ENCODE measurements at regions not wholly inside any gene's neighbourhood (a gene's known extent, or its start where the extent isn't known, plus 50 kb on each side); places are given as distances from the start of the nearest gene placed in this dataset.

GRCh38 chr12:91606662-91607377 lies 424.2 kb upstream of the DCN start:
- no peak for DNase-seq

- no peak for DNase-seq
Observed at GRCh38 chr12:91604897-91605296, 422.3 kb upstream of the DCN start.

- DNase-seq, result no peak
Observed at GRCh38 chr12:91603060-91603459, 420.4 kb upstream of the DCN start.

- DNase-seq, result no peak
Observed at GRCh38 chr12:91601054-91601453, 418.4 kb upstream of the DCN start.

- no peak for DNase-seq
Observed at GRCh38 chr12:91594715-91595114, 412.1 kb upstream of the DCN start.

GRCh38 chr12:91591639-91591987 lies 409.0 kb upstream of the DCN start:
- no peak for DNase-seq

- no peak for DNase-seq
Observed at GRCh38 chr12:91590966-91591638, 408.5 kb upstream of the DCN start.

- no peak for DNase-seq
Observed at GRCh38 chr12:91588874-91589454, 406.3 kb upstream of the DCN start.

GRCh38 chr12:91586015-91586414 lies 403.4 kb upstream of the DCN start:
- DNase-seq, result no peak

GRCh38 chr12:91582811-91583210 lies 400.2 kb upstream of the DCN start:
- no peak for DNase-seq

- no peak for DNase-seq
Observed at GRCh38 chr12:91579516-91580263, 397.1 kb upstream of the DCN start.

- no peak for DNase-seq
Observed at GRCh38 chr12:91577586-91578539, 395.2 kb upstream of the DCN start.

- no peak for DNase-seq
Observed at GRCh38 chr12:91576432-91576831, 393.8 kb upstream of the DCN start.

GRCh38 chr12:91575630-91576029 lies 393.0 kb upstream of the DCN start:
- DNase-seq, result no peak

GRCh38 chr12:91574975-91575374 lies 392.4 kb upstream of the DCN start:
- no peak for DNase-seq

- no peak for DNase-seq
Observed at GRCh38 chr12:91574391-91574790, 391.8 kb upstream of the DCN start.

GRCh38 chr12:91572869-91573268 lies 390.3 kb upstream of the DCN start:
- DNase-seq, result no peak

- no peak for DNase-seq
Observed at GRCh38 chr12:91567100-91567485, 384.5 kb upstream of the DCN start.

GRCh38 chr12:91566328-91567099 lies 383.9 kb upstream of the DCN start:
- no peak for DNase-seq

GRCh38 chr12:91565846-91566245 lies 383.2 kb upstream of the DCN start:
- DNase-seq, result no peak

GRCh38 chr12:91565246-91565645 lies 382.6 kb upstream of the DCN start:
- no peak for DNase-seq
